Activated CD8-positive, alpha-beta T cell treated with anti-CD3 and anti-CD28 coated beads for 36 hours (primary cell): ENCODE measurements at regions not wholly inside any gene's neighbourhood (a gene's known extent, or its start where the extent isn't known, plus 50 kb on each side); places are given as distances from the start of the nearest gene placed in this dataset.

ENCODE experiments used
- ATAC-seq: fragments of 200-7000 bp; cut with Tn5 transposase; one replicate; pipeline ENCODE4 v1.10.0; 2021; ENCODE audit warnings: mild to moderate bottlenecking, moderate library complexity
- CTCF ChIA-PET: fragments of 350-600 bp; sonication (Branson Sonifier 250); formaldehyde crosslinking; loops from one replicate; lab custom pipeline; 2021; ENCODE audit warnings: antibody characterized with exemption; lab: Charles Lee
- POLR2A ChIA-PET: fragments of 350-600 bp; sonication (Branson Sonifier 250); formaldehyde crosslinking; loops from one replicate; lab custom pipeline; 2021; ENCODE audit warnings: antibody characterized with exemption; lab: Charles Lee
- DNase-seq: peaks from one replicate; pipeline ENCODE4 v3.0.0-alpha.2; 2020
- H3K27ac Mint-ChIP-seq: one replicate; pipeline ENCODE4 v1.8.0; 2021; ENCODE audit warnings: mild to moderate bottlenecking, mixed read lengths
- H3K27me3 Mint-ChIP-seq: one replicate; pipeline ENCODE4 v1.8.0; 2021; ENCODE audit warnings: mixed read lengths
- H3K36me3 Mint-ChIP-seq: one replicate; pipeline ENCODE4 v1.8.0; 2021; ENCODE audit warnings: low read depth, mixed read lengths
- H3K4me1 Mint-ChIP-seq: one replicate; pipeline ENCODE4 v1.8.0; 2021; ENCODE audit warnings: low read depth, mixed read lengths
- H3K4me3 Mint-ChIP-seq: one replicate; pipeline ENCODE4 v1.8.0; 2021; ENCODE audit warnings: mild to moderate bottlenecking, moderate library complexity, mixed read lengths
- H3K9me3 Mint-ChIP-seq: one replicate; pipeline ENCODE4 v1.8.0; 2021; ENCODE audit warnings: mixed read lengths
- CTCF ChIP-seq: fragments of 200-600 bp; IDR thresholded peaks from one replicate; pipeline ENCODE4 v1.8.0; 2022; ENCODE audit warnings: antibody characterized with exemption, mild to moderate bottlenecking
- intact Hi-C: fragments of 100-400 bp; cut with micrococcal nuclease; formaldehyde crosslinking; loops from one replicate; pipeline ENCODE4 v1.10.0; 2022

- no peaks in the 10 kb centered on the region for H3K4me1 Mint-ChIP-seq
- no peak for DNase-seq
- ChIA-PET POLR2A (no interaction called here), CTCF (no interaction called here)
- peaks cover 4% of the 10 kb centered on the region for H3K27me3 Mint-ChIP-seq
- H3K9me3 Mint-ChIP-seq, result peaks cover 2% of the 10 kb centered on the region
- ATAC-seq, result no peak
- H3K27ac Mint-ChIP-seq, result no peak overlapping the region
- intact Hi-C loops, result no loop called here
- no peaks in the 10 kb centered on the region for H3K36me3 Mint-ChIP-seq
- no peak for TF ChIP-seq CTCF
- no peak overlapping the region for H3K4me3 Mint-ChIP-seq
These were observed 334.0 kb downstream of the BUD13 start for GRCh38 chr11:116438651-116439360.

DNA sequence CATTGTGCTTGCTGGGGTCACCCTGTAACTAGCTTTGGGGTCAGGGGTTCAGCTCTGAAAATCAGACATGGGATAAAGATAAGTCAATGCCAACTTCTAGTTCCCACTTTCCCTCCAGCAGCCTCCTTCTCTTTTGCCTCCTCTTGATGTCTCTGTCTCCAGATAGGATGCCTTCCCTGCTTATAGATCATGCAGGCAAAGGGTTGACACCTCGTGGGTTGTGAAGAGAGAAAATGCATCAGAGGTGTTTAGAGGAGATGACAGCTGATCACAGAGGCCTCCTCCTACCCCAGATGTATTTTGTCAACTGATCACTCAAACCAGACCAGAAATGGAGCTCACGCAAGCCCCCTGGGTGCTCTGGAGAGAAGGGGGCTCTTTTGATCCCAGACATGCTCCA, 337.8 kb downstream of the BUD13 start:
- CTCF ChIA-PET, result no interaction called here

DNA sequence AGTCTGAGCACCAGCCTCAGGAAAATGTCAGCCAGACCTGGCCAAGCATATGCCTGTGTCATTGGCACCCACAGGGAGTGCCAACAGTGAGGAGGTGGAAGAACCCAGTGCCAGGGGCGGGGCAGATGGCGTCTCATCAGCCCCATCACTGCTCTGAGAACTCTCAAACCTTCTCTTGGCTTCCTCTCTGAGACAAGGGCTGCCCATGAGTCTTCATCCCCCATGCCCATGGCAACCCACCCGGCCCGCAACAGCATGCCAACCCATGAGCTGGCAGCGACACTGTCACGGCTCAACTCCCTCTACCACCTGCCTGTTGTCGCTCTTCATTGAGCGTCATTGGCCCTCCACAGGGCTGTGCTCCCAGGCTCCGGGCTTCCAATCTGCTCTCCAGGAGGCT, 340.5 kb downstream of the BUD13 start:
- Mint-ChIP-seq H3K4me3 (no peak overlapping the region), H3K27ac (no peak overlapping the region), H3K4me1 (no peaks in the 10 kb centered on the region), H3K9me3 (no peaks in the 10 kb centered on the region), H3K36me3 (no peaks in the 10 kb centered on the region), H3K27me3 (peaks cover 6% of the 10 kb centered on the region)
- DNase-seq, result no peak
- ChIA-PET POLR2A (no interaction called here), CTCF (no interaction called here)
- ATAC-seq, result no peak
- TF ChIP-seq CTCF, result no peak
- intact Hi-C loops, result no loop called here

More for the DNA sequence above, 337.8 kb downstream of the BUD13 start:
- no peak for DNase-seq
- TF ChIP-seq CTCF, result no peak
- POLR2A ChIA-PET, result no interaction called here
- intact Hi-C loops, result no loop called here
- Mint-ChIP-seq H3K9me3 (peaks cover 2% of the 10 kb centered on the region), H3K4me3 (no peak overlapping the region), H3K36me3 (no peaks in the 10 kb centered on the region), H3K27me3 (peaks cover 3% of the 10 kb centered on the region), H3K4me1 (no peaks in the 10 kb centered on the region), H3K27ac (no peak overlapping the region)
- no peak for ATAC-seq

DNA sequence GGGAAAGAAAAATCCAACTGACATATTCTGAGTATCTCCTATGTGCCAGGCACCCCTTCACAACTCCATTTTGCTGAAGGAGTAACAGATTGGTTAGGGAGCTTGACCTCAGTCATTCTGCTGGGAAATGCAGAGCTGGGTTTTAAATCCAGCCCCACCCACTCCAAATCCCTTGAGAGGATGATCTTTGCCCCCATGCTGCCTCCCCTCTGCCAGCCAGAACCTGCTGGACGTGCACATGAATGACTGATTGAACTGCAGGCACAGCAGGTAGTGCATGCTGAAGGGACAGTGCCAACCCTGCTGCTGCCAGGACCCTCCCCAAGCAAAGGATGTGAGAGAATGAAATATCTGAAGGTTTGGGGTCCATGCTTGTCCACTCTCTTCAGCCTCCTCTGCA, 340.9 kb downstream of the BUD13 start:
- intact Hi-C loops, result no loop called here
- DNase-seq (no peak), ATAC-seq (no peak)
- TF ChIP-seq CTCF, result no peak
- Mint-ChIP-seq H3K27ac (no peak overlapping the region), H3K36me3 (no peaks in the 10 kb centered on the region), H3K4me1 (no peaks in the 10 kb centered on the region), H3K9me3 (no peaks in the 10 kb centered on the region), H3K27me3 (peaks cover 6% of the 10 kb centered on the region), H3K4me3 (no peak overlapping the region)
- CTCF ChIA-PET, result no interaction called here
- POLR2A ChIA-PET, result no interaction called here

- CTCF ChIA-PET, result interaction anchor here (0.6 kb wide), 1 partner anchor 1536 kb away, joined by 3 read pairs; no protein-coding TSS in a partner anchor
- Mint-ChIP-seq H3K27me3 (peaks cover 5% of the 10 kb centered on the region), H3K27ac (no peak overlapping the region), H3K36me3 (no peaks in the 10 kb centered on the region), H3K4me1 (no peaks in the 10 kb centered on the region), H3K4me3 (no peak overlapping the region), H3K9me3 (no peaks in the 10 kb centered on the region)
- POLR2A ChIA-PET, result interaction anchor here (0.6 kb wide), 1 partner anchor 172 kb away, joined by 3 read pairs; no protein-coding TSS in a partner anchor
- intact Hi-C loops, result no loop called here
- DNase-seq (no peak), ATAC-seq (no peak)
- no peak for TF ChIP-seq CTCF
These were observed 344.2 kb downstream of the BUD13 start for GRCh38 chr11:116428638-116428975.
